ENCODE measurements at regions not wholly inside any gene's neighbourhood (a gene's known extent, or its start where the extent isn't known, plus 50 kb on each side); places are given as distances from the start of the nearest gene placed in this dataset.

- Histone ChIP-seq H3K36me3 (ENCODE audit: low read depth, low read length) (no peaks in the 10 kb centered on the region), H2AFZ (ENCODE audit: low read length) (no peak overlapping the region), H3K9ac (ENCODE audit: low read length) (no peak overlapping the region), H3K4me1 (ENCODE audit: insufficient read depth, low read length) (peaks cover 52% of the 10 kb centered on the region), H3K9me2 (replicated peaks; ENCODE audit: low read length) (no peaks in the 10 kb centered on the region), H3K27me3 (ENCODE audit: low read length) (no peaks in the 10 kb centered on the region), H4K20me1 (ENCODE audit: low read length) (no peaks in the 10 kb centered on the region), H3K79me2 (ENCODE audit: low read length) (no peaks in the 10 kb centered on the region), H3K9me3 (ENCODE audit: low read length) (0 out of 2 replicates have a peak, but pooled peaks cover 4% of the 10 kb centered on the region), H3K4me3 (ENCODE audit: low read length) (no peak overlapping the region), H3K4me2 (ENCODE audit: low read length) (no peak overlapping the region), H3F3A (ENCODE audit: low read length, unreplicated experiment) (no peaks in the 10 kb centered on the region), H3K27ac (ENCODE audit: low read length) (no peak overlapping the region)
- no TSS peak for BruUV-seq (replicated peaks)
- TF ChIP-seq CTCF (conservative IDR thresholded peaks at IDR 0.05; ENCODE audit: low read depth, low read length) (peak; percentile 63), EZH2 (IDR thresholded peaks at IDR 0.05; ENCODE audit: low read length, unreplicated experiment) (no peak)
- 0 out of 2 replicates have a peak, but pooled peaks have one; percentile 5 for ATAC-seq
- ChIA-PET POLR2A (ENCODE audit: unreplicated experiment) (no interaction called here), CTCF (no interaction called here)
- intact Hi-C loops (cut with micrococcal nuclease), result loop anchor here (2.0 to 10.0 kb wide), 4 partner anchors 70 to 1152 kb away; partner anchors contain the start of gene CDH11
- DNase-seq, result peak; percentile 62
Observed at GRCh38 chr16:66274335-66275110, 92.0 kb upstream of the CDH5 start.

GRCh38 chr16:66273644-66274334, 92.7 kb upstream of the CDH5 start:
- Histone ChIP-seq H3K9me3 (ENCODE audit: low read length) (0 out of 2 replicates have a peak, but pooled peaks cover 4% of the 10 kb centered on the region), H3K27me3 (ENCODE audit: low read length) (no peaks in the 10 kb centered on the region), H2AFZ (ENCODE audit: low read length) (no peak overlapping the region), H3K79me2 (ENCODE audit: low read length) (no peaks in the 10 kb centered on the region), H3K27ac (ENCODE audit: low read length) (0 out of 2 replicates have a peak overlapping the region, but pooled peaks have one; percentile 13), H3K9ac (ENCODE audit: low read length) (no peak overlapping the region), H3K36me3 (ENCODE audit: low read depth, low read length) (no peaks in the 10 kb centered on the region), H3K4me1 (ENCODE audit: insufficient read depth, low read length) (peaks cover 47% of the 10 kb centered on the region), H4K20me1 (ENCODE audit: low read length) (no peaks in the 10 kb centered on the region), H3K9me2 (replicated peaks; ENCODE audit: low read length) (no peaks in the 10 kb centered on the region), H3K4me2 (ENCODE audit: low read length) (no peak overlapping the region), H3K4me3 (ENCODE audit: low read length) (no peak overlapping the region), H3F3A (ENCODE audit: low read length, unreplicated experiment) (no peaks in the 10 kb centered on the region)
- intact Hi-C loops (cut with micrococcal nuclease), result loop anchor here (2.0 to 10.0 kb wide), 4 partner anchors 71 to 1151 kb away; partner anchors contain the start of gene CDH11
- POLR2A ChIA-PET (ENCODE audit: unreplicated experiment), result no interaction called here
- BruUV-seq (replicated peaks), result no TSS peak
- ATAC-seq, result no peak
- no peak for TF ChIP-seq EZH2 (IDR thresholded peaks at IDR 0.05; ENCODE audit: low read length, unreplicated experiment)
- TF ChIP-seq CTCF (conservative IDR thresholded peaks at IDR 0.05; ENCODE audit: low read depth, low read length), result peak; percentile 77
- TF ChIP-seq EZH2phosphoT487 (IDR thresholded peaks at IDR 0.05; ENCODE audit: borderline replicate concordance, low read length), result no peak
- peak; percentile 60 for DNase-seq
- CTCF ChIA-PET, result interaction anchor here (0.6 kb wide), 1 partner anchor 1528 kb away, joined by 3 read pairs; no protein-coding TSS in a partner anchor
